SK-N-SH (cell line): ENCODE measurements at regions not wholly inside any gene's neighbourhood (a gene's known extent, or its start where the extent isn't known, plus 50 kb on each side); places are given as distances from the start of the nearest gene placed in this dataset.

Experiments used
- CTCF ChIA-PET: fragments of 300-600, 350-600 bp; formaldehyde crosslinking; extraction: SDS; loops from one replicate; lab custom pipeline; 2021; lab: Yijun Ruan, JAX
- POLR2A ChIA-PET: fragments of 350-600 bp; sonication (Branson Sonifier 250); formaldehyde crosslinking; extraction: SDS; loops from one replicate; lab custom pipeline; 2020; ENCODE audit warnings: antibody characterized with exemption, inconsistent platforms; lab: Yijun Ruan, JAX
- DNase-seq: peaks from one replicate; pipeline ENCODE4 v3.0.0; 2012
- H2AFZ ChIP-seq: fragments of 200-600 bp; sonication (generic); 2 replicates; pipeline ENCODE4 v1.8.1; 2016; ENCODE audit warnings: antibody characterized with exemption, mild to moderate bottlenecking, low read depth
- H3F3A ChIP-seq: fragments of 200-600 bp; sonication (generic); replicated peaks from 2 replicates; pipeline ENCODE3; 2016; ENCODE audit warnings: antibody characterized with exemption, mild to moderate bottlenecking; ENCODE audit not compliant: insufficient read depth
- H3K27ac ChIP-seq, 2 experiments: fragments of 200-500 bp in 1 of 2; fragments of 200-600 bp in 1 of 2; sonication (Bioruptor generic) in 1 of 2; sonication (generic), shearing (Covaris generic) in 1 of 2; 2 replicates each; pipeline versions ENCODE4 v1.5.1 to v1.6.1; 2014 to 2016; ENCODE audit warnings: low read depth in 2 of 2, inconsistent platforms in 1 of 2, low read length in 1 of 2, mild to moderate bottlenecking in 1 of 2, mixed read lengths in 1 of 2
- H3K27me3 ChIP-seq: fragments of 200-600 bp; sonication (generic), shearing (Covaris generic); 2 replicates; pipeline ENCODE4 v1.6.1; 2016; ENCODE audit warnings: mixed run types; ENCODE audit not compliant: insufficient read depth
- H3K36me3 ChIP-seq, 2 experiments: fragments of 200-500 bp in 1 of 2; fragments of 200-600 bp in 1 of 2; sonication (Bioruptor generic) in 1 of 2; sonication (generic) in 1 of 2; replicated peaks in 1 of 2; 2 replicates each; pipeline versions ENCODE3 to v1.5.1; 2014 to 2016; ENCODE audit warnings: low read length in 1 of 2, mild to moderate bottlenecking in 1 of 2; ENCODE audit not compliant: insufficient read depth in 2 of 2, control insufficient read depth in 1 of 2
- H3K4me1 ChIP-seq, 2 experiments: fragments of 200-500 bp in 1 of 2; fragments of 200-600 bp in 1 of 2; sonication (Bioruptor generic) in 1 of 2; sonication (generic), shearing (Covaris generic) in 1 of 2; 2 replicates each; pipeline versions ENCODE4 v1.5.1 to v1.6.1; 2014 to 2016; ENCODE audit warnings: low read depth in 1 of 2, low read length in 1 of 2, mixed run types in 1 of 2; ENCODE audit not compliant: insufficient read depth in 2 of 2, control insufficient read depth in 1 of 2
- H3K4me2 ChIP-seq: fragments of 200-600 bp; sonication (generic), shearing (Covaris generic); 2 replicates; pipeline ENCODE4 v1.6.1; 2017; ENCODE audit warnings: mixed run types
- H3K4me3 ChIP-seq, 2 experiments: fragments of 200-500 bp in 1 of 2; fragments of 200-600 bp in 1 of 2; sonication (Bioruptor generic) in 1 of 2; sonication (generic), shearing (Covaris generic) in 1 of 2; 2 replicates each; pipeline versions ENCODE4 v1.5.1 to v1.8.1; 2014 to 2016; ENCODE audit warnings: low read depth in 2 of 2, inconsistent platforms in 1 of 2, low read length in 1 of 2, mild to moderate bottlenecking in 1 of 2, mixed read lengths in 1 of 2, moderate library complexity in 1 of 2
- H3K79me2 ChIP-seq: fragments of 200-600 bp; sonication (generic); 2 replicates; pipeline ENCODE4 v1.8.1; 2017; ENCODE audit warnings: mild to moderate bottlenecking; ENCODE audit not compliant: insufficient read depth
- H3K9ac ChIP-seq: fragments of 200-600 bp; sonication (generic); 2 replicates; pipeline ENCODE4 v1.6.1; 2017; ENCODE audit warnings: mixed run types
- H3K9me2 ChIP-seq: fragments of 200-600 bp; sonication (generic); 2 replicates; pipeline ENCODE4 v1.6.1; 2017; ENCODE audit warnings: mixed run types
- H3K9me3 ChIP-seq: fragments of 200-600 bp; sonication (generic); 2 replicates; pipeline ENCODE4 v1.6.1; 2017; ENCODE audit warnings: mixed run types, mild to moderate bottlenecking, moderate library complexity
- H4K20me1 ChIP-seq: fragments of 200-600 bp; sonication (generic); 2 replicates; pipeline ENCODE4 v1.6.1; 2017; ENCODE audit warnings: mild to moderate bottlenecking, mixed run types; ENCODE audit not compliant: insufficient read depth
- ELF1 ChIP-seq: IDR thresholded peaks from 2 replicates; pipeline ENCODE4 v1.4.0; 2012
- EP300 ChIP-seq, 2 experiments: IDR thresholded peaks; 2 replicates each; pipeline versions ENCODE4 v1.4.0 to v1.6.1; 2012; ENCODE audit warnings: borderline replicate concordance in 1 of 2, low read depth in 1 of 2, low read length in 1 of 2
- FOSL2 ChIP-seq: IDR thresholded peaks from 2 replicates; pipeline ENCODE4 v1.4.0; 2012; ENCODE audit warnings: low read depth, mild to moderate bottlenecking, moderate library complexity, borderline replicate concordance
- FOXM1 ChIP-seq: IDR thresholded peaks from 2 replicates; pipeline ENCODE4 v1.4.0; 2012; ENCODE audit warnings: low read depth, mild to moderate bottlenecking
- JUND ChIP-seq: IDR thresholded peaks from 2 replicates; pipeline ENCODE4 v1.4.0; 2012
- NFIC ChIP-seq: IDR thresholded peaks from 2 replicates; pipeline ENCODE4 v1.4.0; 2012; ENCODE audit warnings: borderline replicate concordance
- NRF1 ChIP-seq: IDR thresholded peaks from 2 replicates; pipeline ENCODE4 v1.6.1; 2012; ENCODE audit warnings: low read depth, mild to moderate bottlenecking, low read length
- POLR2AphosphoS5 ChIP-seq: IDR thresholded peaks from 2 replicates; pipeline ENCODE4 v1.6.1; 2012; ENCODE audit warnings: low read depth, low read length
- SIN3A ChIP-seq: IDR thresholded peaks from 2 replicates; pipeline ENCODE4 v1.6.1; 2012; ENCODE audit warnings: low read depth, mild to moderate bottlenecking, low read length, moderate library complexity, borderline replicate concordance
- TAF1 ChIP-seq: IDR thresholded peaks from 2 replicates; pipeline ENCODE4 v1.6.1; 2012; ENCODE audit warnings: low read depth, mild to moderate bottlenecking, low read length, moderate library complexity, borderline replicate concordance
- TCF12 ChIP-seq: IDR thresholded peaks from 2 replicates; pipeline ENCODE4 v1.4.0; 2012
- TEAD4 ChIP-seq: IDR thresholded peaks from 2 replicates; pipeline ENCODE4 v1.4.0; 2012; ENCODE audit warnings: mild to moderate bottlenecking, borderline replicate concordance; ENCODE audit not compliant: insufficient read depth
- WGBS: methylation state at CpG from one replicate; pipeline ENCODE4 v1.1.6; 2017; ENCODE audit warnings: low lambda C conversion rate; 5-methylcytosine and 5-hydroxymethylcytosine counted together
- TF ChIP-seq, protein P1 (sequence below): IDR thresholded peaks from 2 replicates; pipeline ENCODE4 v1.6.1; 2012; ENCODE audit warnings: mild to moderate bottlenecking, low read depth, low read length, moderate library complexity
- TF ChIP-seq, protein P2 (sequence below): fragments of 150-350 bp; IDR thresholded peaks from 2 replicates; pipeline ENCODE4 v1.6.1; 2016; ENCODE audit warnings: mild to moderate bottlenecking, low read depth, low read length
- TF ChIP-seq, protein P3 (sequence below): IDR thresholded peaks from 2 replicates; pipeline ENCODE4; 2012
- TF ChIP-seq, protein P4 (sequence below): IDR thresholded peaks from 2 replicates; pipeline ENCODE4 v1.4.0; 2012; ENCODE audit warnings: low read depth, borderline replicate concordance

- no peaks in the 10 kb centered on the region; the same call in 1 of the 2 replicates for H3K79me2 ChIP-seq
- no peaks in the 10 kb centered on the region for H3F3A ChIP-seq
- no peaks in the 10 kb centered on the region for H4K20me1 ChIP-seq
- no peak overlapping the region for H3K4me3 ChIP-seq
- TF ChIP-seq TCF12 (peak; percentile 26; the same call in 1 of the 2 replicates), EP300 (IDR thresholded peaks at IDR 0.05; ENCODE audit: borderline replicate concordance in 1 of 2, low read depth in 1 of 2, low read length in 1 of 2) (no peak; a peak in 1 of 4 replicates), TAF1 (no peak), JUND (peak; percentile 7; the same call in 1 of the 2 replicates), ELF1 (no peak), POLR2AphosphoS5 (no peak), TEAD4 (no peak), FOXM1 (no peak), SIN3A (no peak), NFIC (peak; percentile 60; the same call in 1 of the 2 replicates), FOSL2 (no peak), NRF1 (no peak)
- TF ChIP-seq, protein P1, sequence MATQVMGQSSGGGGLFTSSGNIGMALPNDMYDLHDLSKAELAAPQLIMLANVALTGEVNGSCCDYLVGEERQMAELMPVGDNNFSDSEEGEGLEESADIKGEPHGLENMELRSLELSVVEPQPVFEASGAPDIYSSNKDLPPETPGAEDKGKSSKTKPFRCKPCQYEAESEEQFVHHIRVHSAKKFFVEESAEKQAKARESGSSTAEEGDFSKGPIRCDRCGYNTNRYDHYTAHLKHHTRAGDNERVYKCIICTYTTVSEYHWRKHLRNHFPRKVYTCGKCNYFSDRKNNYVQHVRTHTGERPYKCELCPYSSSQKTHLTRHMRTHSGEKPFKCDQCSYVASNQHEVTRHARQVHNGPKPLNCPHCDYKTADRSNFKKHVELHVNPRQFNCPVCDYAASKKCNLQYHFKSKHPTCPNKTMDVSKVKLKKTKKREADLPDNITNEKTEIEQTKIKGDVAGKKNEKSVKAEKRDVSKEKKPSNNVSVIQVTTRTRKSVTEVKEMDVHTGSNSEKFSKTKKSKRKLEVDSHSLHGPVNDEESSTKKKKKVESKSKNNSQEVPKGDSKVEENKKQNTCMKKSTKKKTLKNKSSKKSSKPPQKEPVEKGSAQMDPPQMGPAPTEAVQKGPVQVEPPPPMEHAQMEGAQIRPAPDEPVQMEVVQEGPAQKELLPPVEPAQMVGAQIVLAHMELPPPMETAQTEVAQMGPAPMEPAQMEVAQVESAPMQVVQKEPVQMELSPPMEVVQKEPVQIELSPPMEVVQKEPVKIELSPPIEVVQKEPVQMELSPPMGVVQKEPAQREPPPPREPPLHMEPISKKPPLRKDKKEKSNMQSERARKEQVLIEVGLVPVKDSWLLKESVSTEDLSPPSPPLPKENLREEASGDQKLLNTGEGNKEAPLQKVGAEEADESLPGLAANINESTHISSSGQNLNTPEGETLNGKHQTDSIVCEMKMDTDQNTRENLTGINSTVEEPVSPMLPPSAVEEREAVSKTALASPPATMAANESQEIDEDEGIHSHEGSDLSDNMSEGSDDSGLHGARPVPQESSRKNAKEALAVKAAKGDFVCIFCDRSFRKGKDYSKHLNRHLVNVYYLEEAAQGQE = no peak
- TF ChIP-seq, protein P2, sequence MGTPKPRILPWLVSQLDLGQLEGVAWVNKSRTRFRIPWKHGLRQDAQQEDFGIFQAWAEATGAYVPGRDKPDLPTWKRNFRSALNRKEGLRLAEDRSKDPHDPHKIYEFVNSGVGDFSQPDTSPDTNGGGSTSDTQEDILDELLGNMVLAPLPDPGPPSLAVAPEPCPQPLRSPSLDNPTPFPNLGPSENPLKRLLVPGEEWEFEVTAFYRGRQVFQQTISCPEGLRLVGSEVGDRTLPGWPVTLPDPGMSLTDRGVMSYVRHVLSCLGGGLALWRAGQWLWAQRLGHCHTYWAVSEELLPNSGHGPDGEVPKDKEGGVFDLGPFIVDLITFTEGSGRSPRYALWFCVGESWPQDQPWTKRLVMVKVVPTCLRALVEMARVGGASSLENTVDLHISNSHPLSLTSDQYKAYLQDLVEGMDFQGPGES = no peak
- TF ChIP-seq, protein P3, sequence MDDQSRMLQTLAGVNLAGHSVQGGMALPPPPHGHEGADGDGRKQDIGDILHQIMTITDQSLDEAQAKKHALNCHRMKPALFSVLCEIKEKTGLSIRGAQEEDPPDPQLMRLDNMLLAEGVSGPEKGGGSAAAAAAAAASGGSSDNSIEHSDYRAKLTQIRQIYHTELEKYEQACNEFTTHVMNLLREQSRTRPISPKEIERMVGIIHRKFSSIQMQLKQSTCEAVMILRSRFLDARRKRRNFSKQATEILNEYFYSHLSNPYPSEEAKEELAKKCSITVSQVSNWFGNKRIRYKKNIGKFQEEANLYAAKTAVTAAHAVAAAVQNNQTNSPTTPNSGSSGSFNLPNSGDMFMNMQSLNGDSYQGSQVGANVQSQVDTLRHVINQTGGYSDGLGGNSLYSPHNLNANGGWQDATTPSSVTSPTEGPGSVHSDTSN = peak; percentile 58
- TF ChIP-seq, protein P4, sequence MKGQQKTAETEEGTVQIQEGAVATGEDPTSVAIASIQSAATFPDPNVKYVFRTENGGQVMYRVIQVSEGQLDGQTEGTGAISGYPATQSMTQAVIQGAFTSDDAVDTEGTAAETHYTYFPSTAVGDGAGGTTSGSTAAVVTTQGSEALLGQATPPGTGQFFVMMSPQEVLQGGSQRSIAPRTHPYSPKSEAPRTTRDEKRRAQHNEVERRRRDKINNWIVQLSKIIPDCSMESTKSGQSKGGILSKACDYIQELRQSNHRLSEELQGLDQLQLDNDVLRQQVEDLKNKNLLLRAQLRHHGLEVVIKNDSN = no peak
- 3% methylated on average over 1 of the region's 1 CpG for WGBS
- H3K36me3 ChIP-seq = no peaks in the 10 kb centered on the region
- no peaks in the 10 kb centered on the region for H3K9me3 ChIP-seq
- CTCF ChIA-PET = no interaction called here
- H2AFZ ChIP-seq = no peak overlapping the region
- H3K9ac ChIP-seq = no peak overlapping the region
- no peaks in the 10 kb centered on the region for H3K4me1 ChIP-seq
- H3K4me2 ChIP-seq = no peak overlapping the region
- H3K27ac ChIP-seq = peak overlapping the region in 1 of 2 experiments; percentile 46; a peak in 1 of 4 replicates
- H3K9me2 ChIP-seq = no peaks in the 10 kb centered on the region
- H3K27me3 ChIP-seq = no peaks in the 10 kb centered on the region
- DNase-seq = no peak
- POLR2A ChIA-PET = no interaction called here
Measured at GRCh38 chr9:24416136-24416535, 129.6 kb downstream of the IZUMO3 start.
